Ishikawa (cell line): ENCODE measurements at regions not wholly inside any gene's neighbourhood (a gene's known extent, or its start where the extent isn't known, plus 50 kb on each side); places are given as distances from the start of the nearest gene placed in this dataset.

Source experiments
- CEBPB ChIP-seq: IDR thresholded peaks from 2 replicates; pipeline ENCODE4 v1.6.1; 2012
- CREB1 ChIP-seq: IDR thresholded peaks from 2 replicates; pipeline ENCODE4 v1.6.1; 2012; ENCODE audit warnings: low read depth
- EGR1 ChIP-seq: IDR thresholded peaks from 2 replicates; pipeline ENCODE4 v1.6.1; 2012
- EP300 ChIP-seq: IDR thresholded peaks from 2 replicates; pipeline ENCODE4 v1.6.1; 2012; ENCODE audit warnings: borderline replicate concordance
- FOXM1 ChIP-seq: IDR thresholded peaks from 2 replicates; pipeline ENCODE4 v1.6.1; 2012; ENCODE audit warnings: low read depth, borderline replicate concordance
- MAX ChIP-seq: IDR thresholded peaks from 2 replicates; pipeline ENCODE4 v1.6.1; 2012
- NFIC ChIP-seq: IDR thresholded peaks from 2 replicates; pipeline ENCODE4 v1.6.1; 2012
- RAD21 ChIP-seq: IDR thresholded peaks from 2 replicates; pipeline ENCODE4 v1.6.1; 2012; ENCODE audit warnings: low read depth
- REST ChIP-seq: IDR thresholded peaks from 2 replicates; pipeline ENCODE4 v1.6.1; 2012; ENCODE audit warnings: low read depth, mild to moderate bottlenecking
- TAF1 ChIP-seq: IDR thresholded peaks from 2 replicates; pipeline ENCODE4 v1.6.1; 2012; ENCODE audit warnings: low read depth, mild to moderate bottlenecking
- TCF12 ChIP-seq: IDR thresholded peaks from 2 replicates; pipeline ENCODE4 v1.6.1; 2012; ENCODE audit warnings: low read depth
- TEAD4 ChIP-seq: IDR thresholded peaks from 2 replicates; pipeline ENCODE4 v1.6.1; 2012
- USF1 ChIP-seq: IDR thresholded peaks from 2 replicates; pipeline ENCODE4 v1.6.1; 2012
- YY1 ChIP-seq: IDR thresholded peaks from 2 replicates; pipeline ENCODE4 v1.6.1; 2012; ENCODE audit warnings: low read depth
- ZBTB7A ChIP-seq: IDR thresholded peaks from 2 replicates; pipeline ENCODE4 v1.6.1; 2012; ENCODE audit warnings: low read depth

GRCh38 chr7:23918286-23918685 lies 208.3 kb downstream of the STK31 start:
- TF ChIP-seq TCF12 = no peak
- TF ChIP-seq MAX = no peak

GRCh38 chr7:23918856-23919255 lies 208.8 kb downstream of the STK31 start:
- TF ChIP-seq CREB1 (no peak), CEBPB (no peak)

- TF ChIP-seq NFIC (no peak), YY1 (no peak), CREB1 (no peak), EGR1 (no peak), TAF1 (no peak)
These were observed 215.1 kb downstream of the STK31 start for GRCh38 chr7:23925088-23925487.

- no peak for TF ChIP-seq USF1
- no peak for TF ChIP-seq REST
- no peak for TF ChIP-seq ZBTB7A
- TF ChIP-seq TAF1 = no peak
- no peak for TF ChIP-seq YY1
- no peak for TF ChIP-seq EP300
- TF ChIP-seq NFIC = no peak
- TF ChIP-seq TCF12 = no peak
- no peak for TF ChIP-seq TEAD4
- TF ChIP-seq EGR1 = no peak
- TF ChIP-seq CEBPB = no peak
- no peak for TF ChIP-seq CREB1
- no peak for TF ChIP-seq RAD21
These were observed 217.8 kb downstream of the STK31 start for GRCh38 chr7:23927709-23928417.

GRCh38 chr7:23928418-23928775 lies 218.4 kb downstream of the STK31 start:
- TF ChIP-seq ZBTB7A (no peak), NFIC (no peak), RAD21 (no peak), CEBPB (no peak), TCF12 (no peak), REST (no peak), MAX (no peak), CREB1 (no peak), TEAD4 (no peak), FOXM1 (no peak), USF1 (no peak), YY1 (no peak), EGR1 (no peak), TAF1 (no peak), EP300 (no peak)

- TF ChIP-seq RAD21 = no peak
- no peak for TF ChIP-seq TAF1
- no peak for TF ChIP-seq CEBPB
- no peak for TF ChIP-seq EP300
- no peak for TF ChIP-seq TEAD4
- TF ChIP-seq FOXM1 = no peak
- TF ChIP-seq CREB1 = no peak
- no peak for TF ChIP-seq REST
- TF ChIP-seq USF1 = no peak
- TF ChIP-seq MAX = no peak
These were observed 220.3 kb downstream of the STK31 start for GRCh38 chr7:23930312-23930711.
